HepG2 (cell line): ENCODE measurements at regions not wholly inside any gene's neighbourhood (a gene's known extent, or its start where the extent isn't known, plus 50 kb on each side); places are given as distances from the start of the nearest gene placed in this dataset.

Experiments used
- ATAC-seq: fragments of 200-7000 bp; cut with Tn5 transposase; 3 replicates; pipeline ENCODE4 v1.9.1; 2020; ENCODE audit warnings: mild to moderate bottlenecking, moderate library complexity
- BruUV-seq: library from RNA; stranded (reverse); fragments of 400-500 nt; replicated peaks from 2 replicates; lab custom pipeline; 2021; lab: Mats Ljungman, UMichigan
- CTCF ChIA-PET: fragments of 300-600 bp; formaldehyde crosslinking; extraction: SDS; loops from one replicate; lab custom pipeline; 2021; ENCODE audit warnings: low total read pairs, inconsistent platforms, low intra/inter-chr PET ratio; lab: Yijun Ruan, JAX
- POLR2A ChIA-PET: fragments of 350-600 bp; sonication (Branson Sonifier 250); formaldehyde crosslinking; loops from one replicate; lab custom pipeline; 2020; ENCODE audit warnings: antibody characterized with exemption, inconsistent platforms; lab: Yijun Ruan, JAX
- DNase-seq: peaks from one replicate; pipeline ENCODE4 v3.0.0-alpha.2; 2015; ENCODE audit warnings: low spot score
- FAIRE-seq: peaks from 3 replicates; lab custom pipeline; 2011; peaks lifted over from hg19 to GRCh38; lab: Jason Lieb, UNC
- H2AFZ ChIP-seq: one replicate; pipeline ENCODE4 v1.6.1; 2011; ENCODE audit warnings: low read length, inconsistent platforms
- H3K27ac ChIP-seq: fragments of 300-600 bp; 3 replicates; pipeline ENCODE4 v1.8.0; 2011; ENCODE audit warnings: mixed run types, mild to moderate bottlenecking, mixed read lengths, low read length, inconsistent platforms; ENCODE audit not compliant: insufficient read depth; ENCODE audit errors: extremely low read length
- H3K27me3 ChIP-seq, 2 experiments: fragments of 200-600 bp in 1 of 2; 2 replicates in 1 of 2; 3 replicates in 1 of 2; pipeline versions ENCODE4 v1.6.0 to v1.8.0; 2011; ENCODE audit warnings: low read length in 2 of 2, mild to moderate bottlenecking in 2 of 2, moderate library complexity in 2 of 2, inconsistent platforms in 1 of 2; ENCODE audit not compliant: insufficient read depth in 2 of 2, control insufficient read depth in 1 of 2
- H3K36me3 ChIP-seq, 2 experiments: fragments of 200-600 bp in 1 of 2; replicated peaks in 1 of 2; 2 replicates in 1 of 2; 3 replicates in 1 of 2; pipeline versions ENCODE4 v1.5.1 to v1.8.0; 2011; ENCODE audit warnings: low read length in 2 of 2, inconsistent platforms in 1 of 2; ENCODE audit not compliant: insufficient read depth in 2 of 2, control insufficient read depth in 1 of 2
- H3K4me1 ChIP-seq: 2 replicates; pipeline ENCODE4 v1.5.1; 2012; ENCODE audit warnings: low read length, inconsistent platforms; ENCODE audit not compliant: insufficient read depth
- H3K4me2 ChIP-seq: 2 replicates; pipeline ENCODE4 v1.6.0; 2011; ENCODE audit warnings: low read depth, low read length, inconsistent platforms
- H3K4me3 ChIP-seq, 3 experiments: fragments of 200-600 bp in 1 of 3; sonication (generic), shearing (Covaris generic) in 1 of 3; replicated peaks in 1 of 3; 2 replicates each; pipeline ENCODE4 v1.5.1; 2011 to 2016; ENCODE audit warnings: low read length in 3 of 3, inconsistent platforms in 2 of 3, low read depth in 2 of 3, mild to moderate bottlenecking in 2 of 3, control low read depth in 1 of 3, mixed read lengths in 1 of 3; ENCODE audit not compliant: insufficient read depth in 1 of 3
- H3K79me2 ChIP-seq: one replicate; pipeline ENCODE4 v1.6.1; 2011; ENCODE audit warnings: low read length, inconsistent platforms; ENCODE audit not compliant: insufficient read depth
- H3K9ac ChIP-seq: 2 replicates; pipeline ENCODE4 v1.6.0; 2011; ENCODE audit warnings: mild to moderate bottlenecking, low read depth, low read length, inconsistent platforms; ENCODE audit not compliant: insufficient read depth
- H3K9me3 ChIP-seq: 2 replicates; pipeline ENCODE4 v1.5.1; 2012; ENCODE audit warnings: mild to moderate bottlenecking, low read length
- H4K20me1 ChIP-seq: 2 replicates; pipeline ENCODE4 v1.6.0; 2011; ENCODE audit warnings: inconsistent platforms, mild to moderate bottlenecking, low read length, moderate library complexity; ENCODE audit not compliant: insufficient read depth
- ELF3 ChIP-seq: IDR thresholded peaks from 2 replicates; pipeline ENCODE4 v1.6.1; 2016; ENCODE audit warnings: missing genetic modification reagents, missing compliant biosample characterization
- KDM3A ChIP-seq: IDR thresholded peaks from 2 replicates; pipeline ENCODE4 v1.6.1; 2018; ENCODE audit warnings: low read depth, missing compliant biosample characterization
- KLF15 ChIP-seq: sonication (generic); formaldehyde crosslinking; IDR thresholded peaks from 2 replicates; pipeline ENCODE4 v1.8.1; 2023; ENCODE audit warnings: borderline replicate concordance, mild to moderate bottlenecking, inconsistent platforms, missing genetic modification reagents, mixed read lengths
- MTERF4 ChIP-seq: sonication (generic); formaldehyde crosslinking; IDR thresholded peaks from 2 replicates; pipeline ENCODE4 v1.8.0; 2023; ENCODE audit warnings: mild to moderate bottlenecking, missing genetic modification reagents
- POLR2AphosphoS2 ChIP-seq: IDR thresholded peaks from 2 replicates; pipeline ENCODE4 v1.6.1; 2011; ENCODE audit warnings: low read depth, low read length, improper control_type of control experiment
- SP5 ChIP-seq: IDR thresholded peaks from 2 replicates; pipeline ENCODE4 v1.6.1; 2016; ENCODE audit warnings: low read depth, borderline replicate concordance
- ZBTB34 ChIP-seq: sonication (generic); formaldehyde crosslinking; IDR thresholded peaks from 2 replicates; pipeline ENCODE4 v1.8.0; 2022; ENCODE audit warnings: mild to moderate bottlenecking, missing genetic modification reagents
- ZHX2 ChIP-seq, 2 experiments: sonication (generic) in 1 of 2; formaldehyde crosslinking in 1 of 2; IDR thresholded peaks; 2 replicates each; pipeline versions ENCODE4 v1.6.1 to v1.9.0; 2014 to 2022; ENCODE audit warnings: antibody characterized with exemption in 1 of 2, borderline replicate concordance in 1 of 2, inconsistent platforms in 1 of 2, low read depth in 1 of 2, missing genetic modification reagents in 1 of 2
- ZZZ3 ChIP-seq: sonication (generic); formaldehyde crosslinking; IDR thresholded peaks from 2 replicates; pipeline ENCODE4 v1.4.0; 2020; ENCODE audit warnings: missing genetic modification reagents, mild to moderate bottlenecking, borderline replicate concordance
- WGBS: methylation state at CpG from one replicate; pipeline ENCODE4 v1.1.6; 2017; ENCODE audit warnings: low lambda C conversion rate; 5-methylcytosine and 5-hydroxymethylcytosine counted together
- in situ Hi-C: cut with HindIII; loops from 2 replicates; pipeline ENCODE4 v1.10.0; 2017; ENCODE audit warnings: low pct_unique_long_range_greater_than_20kb; ENCODE audit not compliant: extremely low pct_ligation_motif_present
- intact Hi-C: fragments of 100-400 bp; cut with micrococcal nuclease; formaldehyde crosslinking; loops from one replicate; pipeline ENCODE4 v1.10.0; 2022; ENCODE audit not compliant: unreplicated experiment
- TF ChIP-seq, protein P1 (sequence below): sonication (generic); formaldehyde crosslinking; IDR thresholded peaks from 2 replicates; pipeline ENCODE4 v1.8.0; 2022; ENCODE audit warnings: mild to moderate bottlenecking, missing genetic modification reagents; ENCODE audit not compliant: insufficient replicate concordance
- TF ChIP-seq, protein P2 (sequence below): sonication (generic); formaldehyde crosslinking; IDR thresholded peaks from 2 replicates; pipeline ENCODE4 v1.5.1; 2020; ENCODE audit warnings: mild to moderate bottlenecking, moderate library complexity, missing genetic modification reagents

- no peak for TF ChIP-seq ZHX2 (IDR thresholded peaks at IDR 0.05; ENCODE audit: low read depth)
- TF ChIP-seq ZHX2 (CRISPR knock-in tag; IDR thresholded peaks at IDR 0.05; ENCODE audit: borderline replicate concordance) = no peak
- TF ChIP-seq KLF15 (CRISPR knock-in tag) = no peak
- TF ChIP-seq KDM3A = no peak
Observed at GRCh38 chr19:28130066-28130511, 1082.9 kb downstream of the UQCRFS1 start (continued).

DNA sequence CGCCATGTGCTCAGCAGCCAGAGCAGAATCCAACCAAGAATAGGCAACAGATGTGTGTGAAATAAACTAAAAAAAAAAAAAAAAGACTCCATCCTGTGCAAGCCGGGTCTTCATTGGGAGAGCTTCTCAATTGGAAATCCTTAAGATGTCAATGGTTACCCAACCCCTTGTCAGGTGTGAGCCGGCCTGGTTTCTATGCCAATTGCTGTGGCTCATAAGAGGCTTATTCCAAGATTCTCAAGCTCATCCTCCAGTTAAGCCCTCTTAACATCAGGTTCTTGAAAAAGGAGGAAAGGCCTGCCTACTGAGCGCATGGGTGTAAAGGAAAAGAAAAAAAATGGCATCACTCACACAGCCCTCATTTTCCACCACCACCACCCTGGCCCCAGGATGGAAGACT is 1084.6 kb downstream of the UQCRFS1 start:
- Histone ChIP-seq H3K9me3 (peaks cover 90% of the 10 kb centered on the region), H3K9ac (no peak overlapping the region), H3K27ac (no peak overlapping the region), H3K4me1 (no peaks in the 10 kb centered on the region), H3K79me2 (no peaks in the 10 kb centered on the region), H2AFZ (no peak overlapping the region), H3K4me2 (no peak overlapping the region), H4K20me1 (no peaks in the 10 kb centered on the region), H3K27me3 (no peaks in the 10 kb centered on the region), H3K4me3 (no peak overlapping the region), H3K36me3 (no peaks in the 10 kb centered on the region)
- ChIA-PET POLR2A (no interaction called here), CTCF (no interaction called here)
- no TSS peak for BruUV-seq
- intact Hi-C loops (loop anchor here (10.0 kb wide), 1 partner anchor 326 kb away; no protein-coding TSS in a partner anchor), in situ Hi-C loops (no loop called here)
- DNase-seq (no peak), ATAC-seq (no peak), FAIRE-seq (no peak)
- 17% methylated on average over 4 of the region's 4 CpGs for WGBS
- TF ChIP-seq ZBTB34 (CRISPR knock-in tag) = no peak
- TF ChIP-seq ZZZ3 (CRISPR knock-in tag) = no peak
- TF ChIP-seq, protein P1, sequence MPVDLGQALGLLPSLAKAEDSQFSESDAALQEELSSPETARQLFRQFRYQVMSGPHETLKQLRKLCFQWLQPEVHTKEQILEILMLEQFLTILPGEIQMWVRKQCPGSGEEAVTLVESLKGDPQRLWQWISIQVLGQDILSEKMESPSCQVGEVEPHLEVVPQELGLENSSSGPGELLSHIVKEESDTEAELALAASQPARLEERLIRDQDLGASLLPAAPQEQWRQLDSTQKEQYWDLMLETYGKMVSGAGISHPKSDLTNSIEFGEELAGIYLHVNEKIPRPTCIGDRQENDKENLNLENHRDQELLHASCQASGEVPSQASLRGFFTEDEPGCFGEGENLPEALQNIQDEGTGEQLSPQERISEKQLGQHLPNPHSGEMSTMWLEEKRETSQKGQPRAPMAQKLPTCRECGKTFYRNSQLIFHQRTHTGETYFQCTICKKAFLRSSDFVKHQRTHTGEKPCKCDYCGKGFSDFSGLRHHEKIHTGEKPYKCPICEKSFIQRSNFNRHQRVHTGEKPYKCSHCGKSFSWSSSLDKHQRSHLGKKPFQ = no peak
- no peak for TF ChIP-seq MTERF4 (CRISPR knock-in tag)
- no peak for TF ChIP-seq SP5 (CRISPR knock-in tag)
- no peak for TF ChIP-seq ELF3
- TF ChIP-seq POLR2AphosphoS2 = no peak
- TF ChIP-seq, protein P2, sequence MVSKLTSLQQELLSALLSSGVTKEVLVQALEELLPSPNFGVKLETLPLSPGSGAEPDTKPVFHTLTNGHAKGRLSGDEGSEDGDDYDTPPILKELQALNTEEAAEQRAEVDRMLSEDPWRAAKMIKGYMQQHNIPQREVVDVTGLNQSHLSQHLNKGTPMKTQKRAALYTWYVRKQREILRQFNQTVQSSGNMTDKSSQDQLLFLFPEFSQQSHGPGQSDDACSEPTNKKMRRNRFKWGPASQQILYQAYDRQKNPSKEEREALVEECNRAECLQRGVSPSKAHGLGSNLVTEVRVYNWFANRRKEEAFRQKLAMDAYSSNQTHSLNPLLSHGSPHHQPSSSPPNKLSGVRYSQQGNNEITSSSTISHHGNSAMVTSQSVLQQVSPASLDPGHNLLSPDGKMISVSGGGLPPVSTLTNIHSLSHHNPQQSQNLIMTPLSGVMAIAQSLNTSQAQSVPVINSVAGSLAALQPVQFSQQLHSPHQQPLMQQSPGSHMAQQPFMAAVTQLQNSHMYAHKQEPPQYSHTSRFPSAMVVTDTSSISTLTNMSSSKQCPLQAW (CRISPR knock-in tag) = no peak
